Mesodermal cell (in vitro differentiated cells): ENCODE measurements at regions not wholly inside any gene's neighbourhood (a gene's known extent, or its start where the extent isn't known, plus 50 kb on each side); places are given as distances from the start of the nearest gene placed in this dataset.

Experiments
- H3K27ac ChIP-seq: 2 replicates; pipeline ENCODE4 v1.7.0; 2013; ENCODE audit warnings: mild to moderate bottlenecking, low read depth, low read length, moderate library complexity; ENCODE audit not compliant: severe bottlenecking
- H3K36me3 ChIP-seq: 2 replicates; pipeline ENCODE4 v1.7.1; 2013; ENCODE audit warnings: mild to moderate bottlenecking, low read length, moderate library complexity; ENCODE audit not compliant: control insufficient read depth, insufficient read depth
- H3K4me1 ChIP-seq: one replicate; pipeline ENCODE4 v1.7.1; 2013; ENCODE audit warnings: mild to moderate bottlenecking, low read length; ENCODE audit not compliant: insufficient read depth, control insufficient read depth, poor library complexity, severe bottlenecking
- H3K4me3 ChIP-seq: 2 replicates; pipeline ENCODE4 v1.7.0; 2013; ENCODE audit warnings: low read length, control low read depth, mild to moderate bottlenecking; ENCODE audit not compliant: insufficient read depth, poor library complexity, severe bottlenecking; ENCODE audit errors: extremely low read depth
- H3K9me3 ChIP-seq: 2 replicates; pipeline ENCODE4 v1.7.1; 2013; ENCODE audit warnings: mild to moderate bottlenecking, low read length, moderate library complexity; ENCODE audit not compliant: control insufficient read depth
- WGBS, 2 experiments: methylation state at CpG; one replicate each; pipeline ENCODE4 v1.1.5; 2013; ENCODE audit warnings: missing lambda C conversion rate in 2 of 2; ENCODE audit not compliant: insufficient coverage in 2 of 2; 5-methylcytosine and 5-hydroxymethylcytosine counted together

DNA sequence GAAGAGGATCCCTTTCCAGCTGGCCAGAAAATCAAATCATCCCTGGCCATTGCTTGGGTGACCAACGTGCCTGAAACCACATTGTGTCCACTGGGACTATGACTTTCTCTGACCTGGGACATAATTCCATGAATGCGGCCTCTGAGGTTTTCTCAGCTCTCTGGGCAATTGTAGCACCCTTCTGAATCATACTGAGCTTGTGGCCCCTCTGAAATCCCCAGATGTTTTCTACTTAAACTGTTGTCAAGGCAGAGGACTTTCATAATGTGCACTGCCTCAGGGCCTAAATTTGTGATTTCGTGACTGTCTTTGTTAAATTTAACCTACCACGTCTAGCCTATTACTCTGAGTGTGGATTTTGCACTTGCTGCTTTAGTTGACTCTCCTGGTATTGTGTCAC, 321.1 kb upstream of the PLET1 start:
- no peaks in the 10 kb centered on the region for H3K9me3 ChIP-seq
- 88 to 93% methylated on average over 4 of the region's 4 CpGs for WGBS, 2 experiments
- no peaks in the 10 kb centered on the region for H3K4me1 ChIP-seq
- H3K36me3 ChIP-seq, result no peaks in the 10 kb centered on the region
- no peak overlapping the region for H3K27ac ChIP-seq
- no peak overlapping the region for H3K4me3 ChIP-seq

DNA sequence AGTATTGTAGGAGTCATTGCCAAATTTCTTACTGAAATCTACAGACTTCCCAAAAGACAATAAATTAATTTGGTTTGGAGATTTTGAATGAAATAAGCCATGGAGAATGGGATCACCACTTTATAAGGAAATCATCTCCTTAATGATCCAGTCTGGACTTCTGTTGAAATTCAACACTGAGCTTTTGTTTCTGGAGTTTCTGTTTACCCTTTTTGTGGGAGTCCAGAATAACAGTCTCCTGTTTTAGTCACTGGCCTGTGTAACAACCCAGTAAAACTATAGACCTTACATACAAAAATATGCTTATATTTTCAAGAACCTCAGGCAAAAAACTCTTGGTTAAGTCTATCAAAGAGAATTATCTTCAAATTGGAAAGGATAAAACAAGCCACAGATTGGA, 321.7 kb upstream of the PLET1 start:
- H3K9me3 ChIP-seq, result no peaks in the 10 kb centered on the region
- no peak overlapping the region for H3K4me3 ChIP-seq
- H3K27ac ChIP-seq, result no peak overlapping the region
- H3K4me1 ChIP-seq, result no peaks in the 10 kb centered on the region
- H3K36me3 ChIP-seq, result no peaks in the 10 kb centered on the region

DNA sequence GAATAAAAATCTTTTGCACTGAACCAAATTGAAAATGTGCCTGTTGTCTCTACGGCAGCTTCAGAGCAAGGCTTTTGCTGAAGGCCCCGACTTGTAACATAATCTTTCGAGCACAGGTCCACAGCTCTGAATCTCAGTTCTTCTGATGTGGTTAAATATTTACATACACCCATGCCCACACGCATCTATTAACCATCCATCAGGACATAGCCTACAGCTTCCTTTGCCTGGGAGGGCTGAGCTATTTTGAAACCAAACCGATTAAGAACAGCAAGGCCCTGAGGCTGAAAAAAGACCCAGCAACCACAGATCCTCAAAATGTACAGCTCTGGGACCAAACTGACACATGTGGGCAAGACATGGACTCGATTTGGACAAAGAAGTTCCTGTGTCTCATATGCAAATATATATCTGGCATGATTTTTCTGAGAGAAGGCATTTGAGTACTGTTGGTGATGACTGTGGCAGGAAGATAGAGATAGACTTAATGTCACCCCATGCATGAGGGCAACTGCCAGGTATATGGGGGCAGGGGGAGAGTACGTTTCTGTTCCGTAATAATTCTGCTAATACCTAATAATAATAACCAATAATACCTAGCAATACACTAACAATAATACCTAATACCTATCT, 322.7 kb upstream of the PLET1 start:
- no peak overlapping the region for H3K27ac ChIP-seq
- H3K36me3 ChIP-seq, result no peaks in the 10 kb centered on the region
- H3K4me1 ChIP-seq, result peaks cover 1% of the 10 kb centered on the region
- no peaks in the 10 kb centered on the region for H3K9me3 ChIP-seq
- WGBS, 2 experiments, result 69 to 100% methylated on average over 2 of the region's 8 CpGs
- H3K4me3 ChIP-seq, result no peak overlapping the region

DNA sequence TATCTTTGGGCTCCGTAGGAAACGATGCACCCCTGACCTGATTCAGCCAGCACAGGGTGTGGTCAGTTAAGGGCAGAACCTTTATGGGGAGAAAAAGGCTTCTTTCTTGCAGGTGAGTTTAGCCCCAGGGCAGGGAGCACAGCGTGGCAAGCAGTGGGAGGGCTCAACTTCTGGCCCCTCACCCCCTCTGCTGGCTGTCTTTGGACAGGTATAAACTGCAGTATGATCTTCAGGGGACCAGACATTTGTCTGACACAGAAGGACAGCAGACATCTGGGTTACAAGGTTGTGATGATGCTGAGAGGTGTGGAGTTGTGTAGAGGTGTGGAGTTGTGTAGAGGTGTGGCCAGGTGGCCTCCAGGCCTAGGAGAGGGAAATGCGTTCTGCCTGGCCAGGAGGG, 324.0 kb upstream of the PLET1 start:
- H3K9me3 ChIP-seq, result no peaks in the 10 kb centered on the region
- H3K36me3 ChIP-seq, result no peaks in the 10 kb centered on the region
- H3K4me1 ChIP-seq, result peaks cover 7% of the 10 kb centered on the region
- no peak overlapping the region for H3K27ac ChIP-seq
- 46 to 56% methylated on average over 2 to 3 of the region's 4 CpGs for WGBS, 2 experiments
- H3K4me3 ChIP-seq, result no peak overlapping the region

DNA sequence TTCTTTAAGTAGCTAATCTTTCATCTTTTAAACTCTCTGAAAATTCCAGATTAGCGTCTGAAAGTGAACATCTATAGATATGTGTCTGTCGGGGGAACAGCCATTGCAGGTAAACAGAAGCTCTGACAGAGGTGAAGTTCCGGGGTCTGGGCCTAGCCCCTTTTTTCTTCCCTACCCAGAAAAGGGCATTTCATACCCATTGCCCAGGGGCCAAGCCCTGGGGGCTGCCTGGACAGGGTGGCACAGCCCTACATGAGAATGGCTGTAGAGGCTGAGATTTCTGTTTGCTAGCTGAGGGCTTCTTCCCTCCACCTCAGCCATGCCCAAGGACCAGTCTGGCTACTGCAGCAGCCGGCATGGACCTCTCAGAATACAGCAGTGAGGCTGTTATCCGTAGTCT, 327.0 kb upstream of the PLET1 start:
- no peak overlapping the region for H3K4me3 ChIP-seq
- no peaks in the 10 kb centered on the region for H3K9me3 ChIP-seq
- H3K4me1 ChIP-seq, result peaks cover 7% of the 10 kb centered on the region
- H3K36me3 ChIP-seq, result no peaks in the 10 kb centered on the region
- H3K27ac ChIP-seq, result no peak overlapping the region
- 51 to 54% methylated on average over 2 to 4 of the region's 5 CpGs for WGBS, 2 experiments

DNA sequence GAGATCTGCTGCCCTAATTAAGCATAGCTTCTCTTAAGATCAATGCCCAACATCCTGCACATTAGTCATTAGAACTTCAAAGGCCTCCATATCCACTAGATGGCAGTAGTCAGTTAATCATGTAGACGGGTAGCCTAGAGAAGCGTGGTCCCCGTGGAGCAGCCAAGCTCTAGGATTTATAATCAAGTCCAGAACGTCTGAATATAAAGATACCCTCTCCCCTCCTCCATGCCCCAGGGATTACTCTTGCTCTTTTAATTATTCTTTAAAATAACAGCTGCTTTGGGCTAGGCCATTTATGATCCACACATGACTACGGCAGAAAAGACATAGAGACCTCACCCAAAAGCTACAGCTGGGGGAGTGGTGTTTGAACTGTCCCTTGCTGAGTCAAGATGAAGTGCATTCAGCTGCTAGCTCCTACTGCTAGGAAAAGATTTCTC, 327.6 kb upstream of the PLET1 start:
- Histone ChIP-seq H3K9me3 (peaks cover 6% of the 10 kb centered on the region), H3K4me3 (no peak overlapping the region), H3K27ac (no peak overlapping the region), H3K36me3 (no peaks in the 10 kb centered on the region), H3K4me1 (peaks cover 7% of the 10 kb centered on the region)
- 0% methylated on average over 3 of the region's 5 CpGs for WGBS, 2 experiments

DNA sequence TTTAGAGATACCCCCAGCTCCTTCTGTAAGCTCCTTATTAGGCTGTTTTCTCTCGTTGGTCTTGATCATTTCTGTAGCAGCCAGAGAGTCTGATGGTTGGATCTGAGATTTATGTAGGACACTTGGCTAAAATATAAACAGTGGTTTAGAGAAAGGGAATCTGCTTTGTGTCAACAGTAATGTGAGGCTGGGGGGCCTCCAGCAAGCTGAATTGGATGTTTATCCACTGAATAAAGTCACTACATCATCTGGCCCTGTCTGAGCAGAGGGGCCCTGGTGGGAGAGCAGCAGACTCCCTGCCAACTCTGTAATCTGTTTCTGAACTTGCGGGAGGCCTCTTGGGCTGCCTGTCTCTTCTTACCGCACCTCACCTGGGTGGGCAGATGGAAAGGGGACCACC, 328.5 kb upstream of the PLET1 start:
- Histone ChIP-seq H3K4me1 (peaks cover 7% of the 10 kb centered on the region), H3K9me3 (peaks cover 6% of the 10 kb centered on the region), H3K4me3 (no peak overlapping the region), H3K36me3 (no peaks in the 10 kb centered on the region), H3K27ac (no peak overlapping the region)
- 60 to 86% methylated on average over 1 of the region's 3 CpGs for WGBS, 2 experiments

DNA sequence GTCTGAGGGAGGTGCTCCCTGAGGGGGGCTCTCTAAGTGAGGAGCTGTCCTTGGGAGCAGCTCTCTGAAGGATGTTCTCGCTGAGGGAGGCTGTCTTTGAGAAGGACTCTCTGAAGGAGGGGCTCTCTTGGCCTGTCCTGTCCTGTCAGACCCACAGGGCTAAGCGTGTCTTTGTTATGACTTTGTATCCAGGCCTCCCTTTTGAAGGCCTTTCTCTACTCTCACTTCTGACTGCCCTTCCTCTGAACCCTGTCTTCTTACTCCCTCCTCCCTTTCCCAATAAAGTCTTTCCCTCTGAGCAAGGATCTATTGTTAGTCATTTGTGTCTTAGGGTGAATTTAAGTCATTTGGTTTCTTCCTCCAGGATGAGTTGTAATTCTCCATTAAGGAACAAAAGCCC, 330.1 kb upstream of the PLET1 start:
- Histone ChIP-seq H3K4me3 (no peak overlapping the region), H3K36me3 (no peaks in the 10 kb centered on the region), H3K27ac (no peak overlapping the region), H3K9me3 (peaks cover 6% of the 10 kb centered on the region), H3K4me1 (peaks cover 7% of the 10 kb centered on the region)
- WGBS, 2 experiments, result 75 to 83% methylated on average over 1 to 2 of the region's 2 CpGs

DNA sequence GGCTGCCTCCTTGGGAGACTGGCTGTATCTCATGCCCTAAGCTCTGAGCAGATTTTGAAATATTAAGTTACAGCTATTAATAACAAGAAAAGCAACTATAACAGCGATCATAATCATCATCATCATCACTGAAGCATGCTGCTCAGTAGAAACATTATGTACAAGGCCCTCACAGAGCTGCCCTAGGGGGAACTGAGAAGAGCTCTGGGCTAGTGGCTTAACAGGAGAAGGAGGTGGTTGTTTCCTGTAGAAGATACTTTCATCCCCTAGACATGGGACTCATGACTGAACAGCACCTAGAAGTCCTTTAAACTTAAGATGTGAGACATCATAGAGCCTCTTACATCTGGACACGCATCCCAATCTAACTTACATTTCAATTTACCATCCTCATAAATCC, 332.8 kb upstream of the PLET1 start:
- Histone ChIP-seq H3K9me3 (peaks cover 6% of the 10 kb centered on the region), H3K4me3 (no peak overlapping the region), H3K36me3 (no peaks in the 10 kb centered on the region), H3K27ac (no peak overlapping the region), H3K4me1 (peaks cover 5% of the 10 kb centered on the region)
- 100% methylated on average over 1 of the region's 2 CpGs; no CpG with 5 or more reads in 1 of the 2 experiments for WGBS, 2 experiments

DNA sequence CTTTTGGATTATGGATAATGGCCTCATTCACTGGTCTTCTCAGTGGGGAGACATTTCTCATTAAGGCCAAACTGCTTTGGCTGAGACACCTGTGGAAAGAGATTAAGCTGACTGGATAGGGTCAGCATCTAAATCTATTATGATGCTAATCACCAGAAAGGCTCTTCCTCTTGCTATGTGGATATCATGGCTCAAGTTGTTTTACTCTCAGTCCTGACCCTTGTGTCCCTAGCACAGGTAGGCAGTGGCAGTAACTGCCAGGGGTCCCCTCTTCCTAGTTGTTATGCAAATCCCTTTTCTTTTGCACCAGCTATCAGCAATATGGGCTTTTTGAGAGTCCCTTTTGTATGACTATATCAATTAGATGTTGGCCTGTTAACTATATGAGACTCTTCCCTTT, 335.7 kb upstream of the PLET1 start:
- Histone ChIP-seq H3K9me3 (peaks cover 6% of the 10 kb centered on the region), H3K4me1 (no peaks in the 10 kb centered on the region), H3K36me3 (no peaks in the 10 kb centered on the region), H3K4me3 (no peak overlapping the region), H3K27ac (no peak overlapping the region)

DNA sequence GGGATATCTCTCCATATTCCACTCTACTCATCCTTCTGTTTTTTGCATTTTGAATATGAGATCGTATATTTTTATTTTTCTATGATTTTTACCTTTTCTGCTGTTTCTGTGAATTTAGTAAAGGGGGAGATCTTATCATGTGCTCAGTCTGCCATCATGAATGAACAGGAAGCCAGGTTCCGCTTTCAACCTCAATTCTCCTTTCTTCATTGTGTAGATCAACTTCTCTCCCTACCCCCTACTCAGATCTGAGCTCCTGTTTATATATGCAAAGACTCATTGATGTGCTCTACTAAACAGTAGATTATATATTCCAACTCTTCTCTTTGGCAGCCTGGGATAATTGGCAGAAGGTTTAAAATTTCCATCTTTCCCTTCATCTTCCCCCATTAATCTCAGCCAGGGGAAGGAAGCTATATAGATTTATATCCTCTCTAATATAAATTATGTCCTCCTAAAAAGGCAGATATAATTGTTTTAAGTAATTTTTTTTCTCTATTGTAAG, 336.7 kb upstream of the PLET1 start:
- WGBS, 2 experiments, result 67% methylated on average over 1 of the region's 2 CpGs; no CpG with 5 or more reads in 1 of the 2 experiments
- no peak overlapping the region for H3K4me3 ChIP-seq
- H3K9me3 ChIP-seq, result peaks cover 6% of the 10 kb centered on the region
- H3K27ac ChIP-seq, result no peak overlapping the region
- no peaks in the 10 kb centered on the region for H3K4me1 ChIP-seq
- H3K36me3 ChIP-seq, result no peaks in the 10 kb centered on the region
